Skeletal muscle tissue (tissue), 3 donors: ENCODE measurements at regions not wholly inside any gene's neighbourhood (a gene's known extent, or its start where the extent isn't known, plus 50 kb on each side); places are given as distances from the start of the nearest gene placed in this dataset.
"Not testable (repeated sequence)": the region's sequence is repeated elsewhere in the genome, so short reads cannot be mapped to it uniquely, and the experiment has no call there.

Experiments
- H3K27ac ChIP-seq: one replicate; pipeline ENCODE4 v1.7.0; 2013; ENCODE audit warnings: mild to moderate bottlenecking, low read depth, low read length, inconsistent platforms
- H3K27me3 ChIP-seq, 3 donors: one replicate each; pipeline ENCODE4 v1.7.0; 2013; ENCODE audit warnings: low read length in 3 of 3; ENCODE audit not compliant: control insufficient read depth in 3 of 3, insufficient read depth in 3 of 3
- H3K36me3 ChIP-seq, 3 donors: one replicate each; pipeline ENCODE4 v1.7.0; 2013; ENCODE audit warnings: low read length in 3 of 3; ENCODE audit not compliant: control insufficient read depth in 3 of 3, insufficient read depth in 3 of 3
- H3K4me1 ChIP-seq, 3 donors: one replicate each; pipeline ENCODE4 v1.7.0; 2013; ENCODE audit warnings: low read length in 3 of 3, mild to moderate bottlenecking in 3 of 3; ENCODE audit not compliant: control insufficient read depth in 3 of 3, insufficient read depth in 3 of 3
- H3K4me3 ChIP-seq, 3 donors: one replicate each; pipeline ENCODE4 v1.7.0; 2013; ENCODE audit warnings: low read length in 3 of 3
- H3K9ac ChIP-seq, 3 donors: one replicate each; pipeline ENCODE4 v1.7.0; 2013; ENCODE audit warnings: low read length in 3 of 3, mild to moderate bottlenecking in 3 of 3, moderate library complexity in 2 of 3, low read depth in 1 of 3
- H3K9me3 ChIP-seq, 3 donors: one replicate each; pipeline ENCODE4 v1.7.0; 2013; ENCODE audit warnings: low read length in 3 of 3; ENCODE audit not compliant: control insufficient read depth in 3 of 3
- donor health status: Osteomylitis.

DNA sequence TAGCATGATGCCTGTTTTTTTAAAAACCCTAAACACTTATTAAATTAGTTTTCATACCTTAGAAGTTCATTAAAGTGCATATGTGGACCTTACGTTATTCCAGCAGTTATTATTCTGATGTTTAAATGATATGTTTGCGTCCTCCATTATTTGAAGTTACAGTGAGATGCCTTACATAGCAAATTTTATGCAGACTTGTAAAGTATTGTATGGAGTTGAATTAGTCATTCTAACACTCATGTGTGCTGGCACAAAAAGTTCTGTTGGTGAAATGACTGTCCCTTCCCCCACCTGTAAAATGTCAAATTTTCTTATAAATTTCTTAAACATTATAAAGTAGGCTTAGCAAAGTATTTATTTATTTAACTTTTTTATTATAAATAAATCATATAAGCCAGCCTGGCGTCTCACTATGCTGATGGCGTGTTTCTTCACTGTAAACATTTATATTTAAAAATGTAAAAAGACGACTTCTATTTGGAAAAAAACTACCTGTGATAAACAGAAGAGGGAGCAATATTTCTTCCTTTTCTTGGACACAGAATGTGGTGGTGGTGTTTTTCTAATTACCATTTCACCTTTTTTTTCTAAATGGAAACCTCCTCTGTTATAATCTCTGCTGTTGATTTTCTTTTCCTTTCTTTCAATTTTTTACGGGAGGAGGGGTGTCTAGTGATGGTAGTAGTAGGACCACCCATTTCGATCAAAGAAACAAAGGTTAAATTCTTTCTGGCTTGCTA is 155.4 kb downstream of the RFPL4B start:
- Histone ChIP-seq H3K4me1 (no peaks in the 10 kb centered on the region), H3K36me3 (no peaks in the 10 kb centered on the region), H3K9ac (no peak overlapping the region), H3K27ac (no peak overlapping the region), H3K4me3 (no peak overlapping the region), H3K27me3 (peaks cover 0 to 3% (median 0%) of the 10 kb centered on the region in 3 donors), H3K9me3 (no peaks in the 10 kb centered on the region)

GRCh38 chr6:112503091-112503596 is 156.0 kb downstream of the RFPL4B start:
- no peak overlapping the region for H3K27ac ChIP-seq
- no peak overlapping the region for H3K9ac ChIP-seq

GRCh38 chr6:112504621-112505020 is 157.5 kb downstream of the RFPL4B start:
- Histone ChIP-seq H3K4me1 (no peaks in the 10 kb centered on the region), H3K36me3 (no peaks in the 10 kb centered on the region), H3K27ac (no peak overlapping the region), H3K9ac (no peak overlapping the region), H3K27me3 (peaks cover 0 to 3% (median 0%) of the 10 kb centered on the region in 3 donors), H3K4me3 (no peak overlapping the region), H3K9me3 (no peaks in the 10 kb centered on the region)

More at GRCh38 chr6:112503091-112503596, 156.0 kb downstream of the RFPL4B start:
- Histone ChIP-seq H3K9me3 (no peaks in the 10 kb centered on the region), H3K27me3 (peaks cover 0 to 3% (median 0%) of the 10 kb centered on the region in 3 donors), H3K4me1 (no peaks in the 10 kb centered on the region), H3K36me3 (no peaks in the 10 kb centered on the region), H3K4me3 (no peak overlapping the region)

DNA sequence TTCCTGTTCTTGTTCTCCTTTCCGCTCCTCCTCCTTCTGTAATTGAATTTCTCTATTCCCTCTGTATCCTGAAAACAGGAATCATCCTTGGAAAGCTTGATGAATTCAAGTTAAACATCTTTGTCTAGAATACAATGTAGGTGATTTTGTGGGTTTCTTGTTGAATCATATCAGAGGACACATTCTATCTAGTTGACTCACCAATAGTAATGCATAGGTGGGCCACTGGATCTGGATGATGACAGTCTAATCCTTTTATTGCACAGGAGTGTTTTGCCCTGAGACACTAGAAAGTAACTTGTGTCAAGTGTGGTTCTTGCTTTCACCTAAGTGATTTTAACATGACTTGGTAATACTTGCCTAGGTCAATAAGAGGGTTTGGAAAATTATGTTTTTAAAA is 164.3 kb downstream of the RFPL4B start:
- Histone ChIP-seq H3K36me3 (no peaks in the 10 kb centered on the region), H3K4me1 (no peaks in the 10 kb centered on the region), H3K27me3 (no peaks in the 10 kb centered on the region)

GRCh38 chr6:112513175-112513574 is 166.0 kb downstream of the RFPL4B start:
- Histone ChIP-seq H3K4me3 (no peak overlapping the region), H3K9ac (no peak overlapping the region), H3K36me3 (no peaks in the 10 kb centered on the region), H3K27ac (no peak overlapping the region), H3K4me1 (no peaks in the 10 kb centered on the region), H3K27me3 (no peaks in the 10 kb centered on the region), H3K9me3 (no peaks in the 10 kb centered on the region)

More for the DNA sequence above, 164.3 kb downstream of the RFPL4B start:
- Histone ChIP-seq H3K9ac (no peak overlapping the region), H3K9me3 (no peaks in the 10 kb centered on the region), H3K27ac (no peak overlapping the region), H3K4me3 (no peak overlapping the region)

GRCh38 chr6:112522587-112522986 is 175.5 kb downstream of the RFPL4B start:
- Histone ChIP-seq H3K9me3 (no peaks in the 10 kb centered on the region), H3K36me3 (no peaks in the 10 kb centered on the region), H3K9ac (no peak overlapping the region), H3K27me3 (no peaks in the 10 kb centered on the region), H3K4me1 (no peaks in the 10 kb centered on the region), H3K4me3 (no peak overlapping the region), H3K27ac (no peak overlapping the region)

- no peaks in the 10 kb centered on the region for H3K27me3 ChIP-seq
- no peaks in the 10 kb centered on the region for H3K9me3 ChIP-seq
- no peak overlapping the region for H3K4me3 ChIP-seq
- no peak overlapping the region for H3K27ac ChIP-seq
- H3K9ac ChIP-seq: no peak overlapping the region
- no peaks in the 10 kb centered on the region for H3K36me3 ChIP-seq
- no peaks in the 10 kb centered on the region for H3K4me1 ChIP-seq
Measured at GRCh38 chr6:112524071-112524470, 176.9 kb downstream of the RFPL4B start.

DNA sequence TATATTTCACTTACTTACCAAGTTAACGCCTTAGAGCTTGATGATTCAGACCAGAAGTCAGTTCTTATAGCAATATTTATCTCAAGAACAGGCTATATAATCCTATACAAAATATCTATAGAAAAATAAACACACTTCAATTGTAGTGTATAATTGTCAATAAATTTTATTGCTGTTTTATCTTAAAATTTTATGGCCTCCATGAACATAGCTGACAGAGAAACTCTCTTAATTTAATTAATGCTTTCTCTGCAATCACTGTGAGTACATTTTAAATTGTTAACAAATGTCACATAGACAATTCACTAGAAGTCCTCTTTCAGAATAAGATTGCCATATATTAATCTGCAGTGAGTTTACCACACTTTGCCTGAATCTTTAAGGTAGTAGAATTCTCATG is 178.6 kb downstream of the RFPL4B start:
- Histone ChIP-seq H3K9ac (no peak overlapping the region), H3K9me3 (no peaks in the 10 kb centered on the region), H3K4me3 (no peak overlapping the region), H3K27me3 (no peaks in the 10 kb centered on the region), H3K36me3 (no peaks in the 10 kb centered on the region), H3K27ac (no peak overlapping the region), H3K4me1 (no peaks in the 10 kb centered on the region)

- Histone ChIP-seq H3K4me3 (no peak overlapping the region), H3K9ac (no peak overlapping the region), H3K9me3 (no peaks in the 10 kb centered on the region), H3K4me1 (no peaks in the 10 kb centered on the region), H3K27ac (no peak overlapping the region), H3K27me3 (no peaks in the 10 kb centered on the region), H3K36me3 (no peaks in the 10 kb centered on the region)
Measured at GRCh38 chr6:112526594-112526993, 179.5 kb downstream of the RFPL4B start.

GRCh38 chr6:112528306-112528705 is 181.2 kb downstream of the RFPL4B start:
- H3K9ac ChIP-seq, H3K9me3 ChIP-seq, H3K27ac ChIP-seq, H3K27me3 ChIP-seq, H3K36me3 ChIP-seq, H3K4me3 ChIP-seq, H3K4me1 ChIP-seq: not testable (repeated sequence)
